BJ (cell line): ENCODE measurements at regions not wholly inside any gene's neighbourhood (a gene's known extent, or its start where the extent isn't known, plus 50 kb on each side); places are given as distances from the start of the nearest gene placed in this dataset.
A peak's percentile ranks its signal among the peaks of the same experiment; 100 is the strongest.

ENCODE experiments used
- CTCF ChIA-PET: fragments of 350-600 bp; formaldehyde crosslinking; extraction: SDS; loops from one replicate; lab custom pipeline; 2021; ENCODE audit warnings: antibody characterized with exemption, inconsistent platforms; lab: Yijun Ruan, JAX
- POLR2A ChIA-PET: fragments of 300-600 bp; sonication (Branson Sonifier 250); formaldehyde crosslinking; extraction: SDS; loops from one replicate; lab custom pipeline; 2021; ENCODE audit warnings: antibody characterized with exemption; lab: Charles Lee
- DNase-seq: peaks from one replicate; pipeline ENCODE4 v3.0.0-alpha.2; 2011; ENCODE audit warnings: low read depth
- H3K27me3 ChIP-seq: 2 replicates; pipeline ENCODE4 v1.6.0; 2011; ENCODE audit warnings: low read length; ENCODE audit not compliant: control insufficient read depth, insufficient read depth
- H3K36me3 ChIP-seq: 2 replicates; pipeline ENCODE4 v1.5.1; 2011; ENCODE audit warnings: low read length; ENCODE audit not compliant: control insufficient read depth, insufficient read depth
- H3K4me3 ChIP-seq: 2 replicates; pipeline ENCODE4 v1.5.1; 2011; ENCODE audit warnings: low read depth, mild to moderate bottlenecking, control low read depth, low read length
- TF ChIP-seq, protein P1 (sequence below): IDR thresholded peaks from 2 replicates; pipeline ENCODE4 v1.5.1; 2011; ENCODE audit warnings: low read depth, mild to moderate bottlenecking, control low read depth, inconsistent platforms, low read length, moderate library complexity; ENCODE audit not compliant: insufficient read depth

GRCh38 chr7:47654672-47655298 lies 72.9 kb upstream of the TNS3 start:
- Histone ChIP-seq H3K27me3 (no peaks in the 10 kb centered on the region), H3K4me3 (no peak overlapping the region), H3K36me3 (no peaks in the 10 kb centered on the region)
- no peak for DNase-seq
- POLR2A ChIA-PET = interaction anchor here (0.6 kb wide), 1 partner anchor 45 kb away, joined by 11 read pairs; no protein-coding TSS in a partner anchor
- TF ChIP-seq, protein P1, sequence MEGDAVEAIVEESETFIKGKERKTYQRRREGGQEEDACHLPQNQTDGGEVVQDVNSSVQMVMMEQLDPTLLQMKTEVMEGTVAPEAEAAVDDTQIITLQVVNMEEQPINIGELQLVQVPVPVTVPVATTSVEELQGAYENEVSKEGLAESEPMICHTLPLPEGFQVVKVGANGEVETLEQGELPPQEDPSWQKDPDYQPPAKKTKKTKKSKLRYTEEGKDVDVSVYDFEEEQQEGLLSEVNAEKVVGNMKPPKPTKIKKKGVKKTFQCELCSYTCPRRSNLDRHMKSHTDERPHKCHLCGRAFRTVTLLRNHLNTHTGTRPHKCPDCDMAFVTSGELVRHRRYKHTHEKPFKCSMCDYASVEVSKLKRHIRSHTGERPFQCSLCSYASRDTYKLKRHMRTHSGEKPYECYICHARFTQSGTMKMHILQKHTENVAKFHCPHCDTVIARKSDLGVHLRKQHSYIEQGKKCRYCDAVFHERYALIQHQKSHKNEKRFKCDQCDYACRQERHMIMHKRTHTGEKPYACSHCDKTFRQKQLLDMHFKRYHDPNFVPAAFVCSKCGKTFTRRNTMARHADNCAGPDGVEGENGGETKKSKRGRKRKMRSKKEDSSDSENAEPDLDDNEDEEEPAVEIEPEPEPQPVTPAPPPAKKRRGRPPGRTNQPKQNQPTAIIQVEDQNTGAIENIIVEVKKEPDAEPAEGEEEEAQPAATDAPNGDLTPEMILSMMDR = no peak
- CTCF ChIA-PET = interaction anchor here (0.8 to 1.8 kb wide), 3 partner anchors 11 to 31 kb away, joined by 3 to 5 read pairs (median 4); no protein-coding TSS in a partner anchor

DNA sequence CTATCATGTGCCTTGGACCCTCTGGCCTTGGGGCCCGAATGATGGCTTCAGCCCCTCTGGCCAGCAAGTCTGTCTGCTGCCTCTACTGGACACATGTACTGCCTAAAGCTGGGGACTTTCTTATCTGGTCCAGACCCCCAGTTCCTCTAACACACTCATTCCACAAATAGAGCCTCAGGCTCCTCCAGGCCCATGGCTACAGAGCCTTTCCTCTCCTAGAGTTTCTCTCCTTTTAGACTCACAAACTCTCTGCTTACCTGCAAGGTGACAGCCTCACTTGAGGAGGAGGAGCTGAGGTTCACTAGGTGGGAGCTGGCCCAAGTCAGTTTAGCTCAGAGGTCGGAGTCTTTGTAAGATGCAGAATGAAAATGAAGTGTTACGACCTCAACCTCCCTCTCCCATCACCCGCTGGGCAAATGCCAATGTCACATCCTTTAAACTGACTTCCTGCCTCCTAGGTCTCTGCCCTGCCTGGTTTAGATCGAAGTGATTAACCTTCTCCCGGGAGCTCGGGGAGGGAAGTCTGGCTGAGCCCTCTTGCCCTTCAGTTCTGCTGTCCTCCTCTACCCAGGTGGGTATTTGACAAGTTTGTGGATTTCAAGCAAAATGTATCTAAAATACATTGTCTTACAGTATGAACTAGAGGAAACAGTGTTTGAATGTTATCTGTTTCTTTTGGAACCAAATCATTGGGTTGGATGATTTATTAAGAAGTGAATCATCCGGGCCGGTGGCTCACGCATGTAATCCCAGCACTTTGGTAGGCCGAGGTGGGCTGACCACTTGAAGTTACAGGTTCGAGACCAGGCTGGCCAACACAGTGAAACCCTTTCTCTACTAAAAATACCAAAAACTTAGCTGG lies 71.9 kb upstream of the TNS3 start:
- TF ChIP-seq, protein P1 = no peak
- DNase-seq = no peak

DNA sequence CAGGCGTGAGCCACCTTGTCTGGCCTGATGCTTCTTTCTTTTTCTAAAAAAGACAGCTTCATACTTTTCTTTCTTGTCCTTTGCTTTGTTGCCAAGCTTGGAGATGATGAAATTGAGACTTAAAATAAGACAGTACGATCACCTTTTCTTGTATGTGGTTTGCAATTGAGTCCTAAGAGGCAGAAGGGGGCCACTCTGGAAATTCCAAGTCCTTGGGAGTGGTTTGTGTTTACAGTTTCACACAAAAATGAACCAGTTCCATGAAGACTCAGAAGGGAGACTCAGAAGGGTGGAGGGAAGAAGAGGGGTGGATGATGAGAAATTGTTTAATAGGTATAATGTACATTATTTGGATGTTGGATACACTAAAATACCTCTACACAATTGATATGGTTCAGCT lies 70.7 kb upstream of the TNS3 start:
- DNase-seq = peak; percentile 12
- no peaks in the 10 kb centered on the region for H3K36me3 ChIP-seq
- CTCF ChIA-PET = interaction anchor here (0.8 to 1.0 kb wide), 2 partner anchors 154 to 166 kb away, joined by 4 read pairs; no protein-coding TSS in a partner anchor
- H3K4me3 ChIP-seq = no peak overlapping the region
- no peaks in the 10 kb centered on the region for H3K27me3 ChIP-seq
- TF ChIP-seq, protein P1 = no peak
- POLR2A ChIA-PET = no interaction called here

More for the DNA sequence above, 71.9 kb upstream of the TNS3 start:
- no peaks in the 10 kb centered on the region for H3K36me3 ChIP-seq
- no peak overlapping the region for H3K4me3 ChIP-seq
- ChIA-PET POLR2A (no interaction called here), CTCF (interaction anchor here (1.0 kb wide), 1 partner anchor 165 kb away, joined by 4 read pairs; no protein-coding TSS in a partner anchor)
- H3K27me3 ChIP-seq = no peaks in the 10 kb centered on the region

- peak; percentile 97 for DNase-seq
- Histone ChIP-seq H3K27me3 (no peaks in the 10 kb centered on the region), H3K4me3 (no peak overlapping the region), H3K36me3 (no peaks in the 10 kb centered on the region)
- ChIA-PET CTCF (interaction anchor here (0.6 kb wide), 1 partner anchor 27 kb away, joined by 4 read pairs; no protein-coding TSS in a partner anchor), POLR2A (no interaction called here)
- TF ChIP-seq, protein P1 = no peak
These were observed 69.7 kb upstream of the TNS3 start for GRCh38 chr7:47651355-47652317.
